GM12878 (cell line): ENCODE measurements at regions not wholly inside any gene's neighbourhood (a gene's known extent, or its start where the extent isn't known, plus 50 kb on each side); places are given as distances from the start of the nearest gene placed in this dataset.

Experiments
- ATAC-seq: fragments of 200-7000 bp; cut with Tn5 transposase; 3 replicates; pipeline ENCODE4 v1.9.1; 2020; ENCODE audit warnings: mild to moderate bottlenecking, moderate library complexity
- BruUV-seq: library from RNA; stranded (reverse); fragments of 400-500 nt; replicated peaks from 2 replicates; lab custom pipeline; 2021; lab: Mats Ljungman, UMichigan
- CTCF ChIA-PET: fragments of 300-600 bp; sonication (Branson Sonifier 250); formaldehyde crosslinking; extraction: SDS; loops from one replicate; lab custom pipeline; 2021; ENCODE audit warnings: inconsistent platforms; lab: Yijun Ruan, JAX
- POLR2A ChIA-PET: fragments of 350-600 bp; formaldehyde crosslinking; extraction: SDS; loops from one replicate; lab custom pipeline; 2021; ENCODE audit warnings: inconsistent platforms; lab: Charles Lee
- RAD21 ChIA-PET: fragments of 300-600 bp; sonication (Branson Sonifier 250); formaldehyde crosslinking; loops from one replicate; lab custom pipeline; 2023; ENCODE audit warnings: antibody characterized with exemption; ENCODE audit not compliant: unreplicated experiment; lab: Charles Lee
- SMC1A ChIA-PET: fragments of 300-600 bp; sonication (Branson Sonifier 250); formaldehyde crosslinking; loops from one replicate; lab custom pipeline; 2023; ENCODE audit not compliant: unreplicated experiment, uncharacterized antibody; lab: Charles Lee
- DNase-seq: peaks from one replicate; pipeline ENCODE4 v3.0.0-alpha.2; 2011; ENCODE audit warnings: low read depth, low spot score
- FAIRE-seq: peaks from 3 replicates; lab custom pipeline; 2011; peaks lifted over from hg19 to GRCh38; lab: Jason Lieb, UNC
- H2AFZ ChIP-seq: 2 replicates; pipeline ENCODE4 v1.6.0; 2011; ENCODE audit warnings: low read depth, low read length, control low read depth; ENCODE audit not compliant: control insufficient read depth
- H3K27ac ChIP-seq: 2 replicates; pipeline ENCODE4 v1.5.1; 2011; ENCODE audit warnings: control low read depth; ENCODE audit not compliant: control insufficient read depth, insufficient read depth
- H3K27me3 ChIP-seq, 2 experiments: replicated peaks in 1 of 2; 2 replicates each; pipeline versions ENCODE4 v1.6.0 to v1.6.1; 2011; ENCODE audit warnings: low read length in 1 of 2; ENCODE audit not compliant: control insufficient read depth in 2 of 2, insufficient read depth in 2 of 2
- H3K36me3 ChIP-seq, 2 experiments: 2 replicates each; pipeline ENCODE4 v1.5.1; 2011; ENCODE audit warnings: low read length in 1 of 2; ENCODE audit not compliant: control insufficient read depth in 2 of 2, insufficient read depth in 2 of 2
- H3K4me1 ChIP-seq: 2 replicates; pipeline ENCODE4 v1.6.1; 2011; ENCODE audit warnings: mild to moderate bottlenecking, low read length, moderate library complexity, mixed read lengths; ENCODE audit not compliant: control insufficient read depth, insufficient read depth
- H3K4me2 ChIP-seq: 2 replicates; pipeline ENCODE4 v1.6.0; 2011; ENCODE audit warnings: control low read depth; ENCODE audit not compliant: control insufficient read depth, insufficient read depth
- H3K4me3 ChIP-seq: fragments of 200-600 bp; sonication (generic); 2 replicates; pipeline ENCODE4 v1.5.1; 2016
- H3K79me2 ChIP-seq: 2 replicates; pipeline ENCODE4 v1.6.0; 2011; ENCODE audit warnings: low read length; ENCODE audit not compliant: control insufficient read depth, insufficient read depth
- H3K9ac ChIP-seq: 2 replicates; pipeline ENCODE4 v1.8.0; 2011; ENCODE audit warnings: low read length, control low read depth, mixed read lengths; ENCODE audit not compliant: control insufficient read depth, insufficient read depth
- H3K9me3 ChIP-seq: replicated peaks from 3 replicates; pipeline ENCODE4 v1.5.1; 2011; ENCODE audit warnings: mild to moderate bottlenecking, low read length; ENCODE audit not compliant: control insufficient read depth, insufficient read depth
- H4K20me1 ChIP-seq: 2 replicates; pipeline ENCODE4 v1.6.0; 2011; ENCODE audit not compliant: control insufficient read depth, insufficient read depth
- BCL11A ChIP-seq: IDR thresholded peaks from 2 replicates; pipeline ENCODE4 v1.6.1; 2011; ENCODE audit warnings: low read depth, low read length
- BMI1 ChIP-seq: fragments of 450-650 bp; IDR thresholded peaks from 2 replicates; pipeline ENCODE4 v1.6.1; 2016; ENCODE audit warnings: mild to moderate bottlenecking, moderate library complexity, borderline replicate concordance
- CEBPB ChIP-seq, 2 experiments: fragments of 150-350 bp in 1 of 2; IDR thresholded peaks; 2 replicates each; pipeline ENCODE4 v1.6.1; 2012 to 2014; ENCODE audit warnings: low read depth in 2 of 2, low read length in 2 of 2, borderline replicate concordance in 1 of 2, inconsistent platforms in 1 of 2
- EP300 ChIP-seq, 2 experiments: fragments of 150-350 bp in 1 of 2; IDR thresholded peaks; 2 replicates each; pipeline ENCODE4 v1.6.1; 2011 to 2012; ENCODE audit warnings: low read depth in 2 of 2, low read length in 2 of 2, borderline replicate concordance in 1 of 2, improper control_type of control experiment in 1 of 2, inconsistent platforms in 1 of 2; ENCODE audit not compliant: control insufficient read depth in 1 of 2
- HDAC2 ChIP-seq: fragments of 200-600 bp; sonication (generic); IDR thresholded peaks from 2 replicates; pipeline ENCODE4 v1.6.1; 2017
- MTA3 ChIP-seq: IDR thresholded peaks from 2 replicates; pipeline ENCODE4 v1.6.1; 2012; ENCODE audit warnings: low read length, inconsistent platforms, borderline replicate concordance
- NBN ChIP-seq: fragments of 450-650 bp; IDR thresholded peaks from 2 replicates; pipeline ENCODE4 v1.6.1; 2016
- PML ChIP-seq: IDR thresholded peaks from 2 replicates; pipeline ENCODE4 v1.6.1; 2012; ENCODE audit warnings: low read length, inconsistent platforms
- SP1 ChIP-seq: IDR thresholded peaks from one replicate; pipeline ENCODE4 v1.6.1; 2011; ENCODE audit warnings: low read depth, low read length
- WRNIP1 ChIP-seq: IDR thresholded peaks from 2 replicates; pipeline ENCODE4 v1.6.1; 2011; ENCODE audit warnings: low read depth, low read length, improper control_type of control experiment, borderline replicate concordance
- WGBS: methylation state at CpG from one replicate; pipeline ENCODE4 v1.1.6; 2016; ENCODE audit warnings: low lambda C conversion rate; ENCODE audit not compliant: insufficient replicate concordance, insufficient coverage; ENCODE audit errors: missing lambda C conversion rate; 5-methylcytosine and 5-hydroxymethylcytosine counted together
- in situ Hi-C: fragments of 300-500 bp; cut with MboI; formaldehyde crosslinking; loops from 9 replicates; pipeline ENCODE4 v1.14.3; 2018; ENCODE audit warnings: mixed read lengths
- intact Hi-C: fragments of 100-400 bp; cut with micrococcal nuclease; formaldehyde crosslinking; loops from one replicate; pipeline ENCODE4 v1.14.2; 2022; ENCODE audit not compliant: unreplicated experiment
- TF ChIP-seq, protein P1 (sequence below): fragments of 450-650 bp; IDR thresholded peaks from 2 replicates; pipeline ENCODE4 v1.6.1; 2014; ENCODE audit warnings: mild to moderate bottlenecking
- TF ChIP-seq, protein P2 (sequence below): fragments of 150-350 bp; IDR thresholded peaks from 2 replicates; pipeline ENCODE4 v1.6.1; 2016; ENCODE audit warnings: low read depth, low read length
- TF ChIP-seq, protein P3 (sequence below): IDR thresholded peaks from 2 replicates; pipeline ENCODE4 v1.6.1; 2012; ENCODE audit warnings: mild to moderate bottlenecking, low read depth, low read length

DNA sequence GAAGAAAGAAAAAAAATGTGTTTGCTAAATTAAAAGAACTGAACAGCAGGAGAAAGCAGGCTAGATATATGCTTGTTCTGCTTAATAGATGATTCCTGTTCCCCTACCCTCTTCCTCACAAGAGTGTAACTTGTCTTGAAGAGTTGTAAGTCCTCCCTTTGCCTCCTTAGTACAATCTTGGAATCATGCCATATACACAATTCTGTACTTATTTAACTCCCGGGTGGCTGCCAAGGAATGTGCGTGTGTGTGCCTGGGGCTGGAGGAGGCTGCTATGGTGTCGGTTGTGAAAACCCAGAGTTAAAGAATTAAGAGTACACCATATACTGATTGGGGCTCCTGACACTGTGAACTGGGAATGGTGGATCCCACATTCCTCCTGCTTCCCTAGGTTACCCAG lies 194.2 kb downstream of the SIPA1L2 start:
- no peaks in the 10 kb centered on the region for H3K36me3 ChIP-seq
- WGBS = 58% methylated on average over 3 of the region's 3 CpGs
- no peaks in the 10 kb centered on the region for H3K4me1 ChIP-seq
- in situ Hi-C loops (no loop called here), intact Hi-C loops (no loop called here)
- no peak overlapping the region for H3K4me2 ChIP-seq
- ChIA-PET SMC1A (no interaction called here), POLR2A (no interaction called here), CTCF (no interaction called here), RAD21 (no interaction called here)
- H3K27ac ChIP-seq = no peak overlapping the region
- ATAC-seq (no peak), DNase-seq (no peak), FAIRE-seq (no peak)
- H2AFZ ChIP-seq = no peak overlapping the region
- no peaks in the 10 kb centered on the region for H3K79me2 ChIP-seq
- no peak overlapping the region for H3K4me3 ChIP-seq
- TF ChIP-seq EP300 (IDR thresholded peaks at IDR 0.05; ENCODE audit: borderline replicate concordance in 1 of 2, control insufficient read depth in 1 of 2, low read depth in 2 of 2, low read length in 2 of 2) (no peak), BMI1 (no peak), BCL11A (no peak), CEBPB (IDR thresholded peaks at IDR 0.05; ENCODE audit: borderline replicate concordance in 1 of 2, low read depth in 2 of 2, low read length in 2 of 2) (no peak), SP1 (no peak), NBN (no peak), HDAC2 (no peak), WRNIP1 (no peak), MTA3 (no peak), PML (no peak)
- TF ChIP-seq, protein P1, sequence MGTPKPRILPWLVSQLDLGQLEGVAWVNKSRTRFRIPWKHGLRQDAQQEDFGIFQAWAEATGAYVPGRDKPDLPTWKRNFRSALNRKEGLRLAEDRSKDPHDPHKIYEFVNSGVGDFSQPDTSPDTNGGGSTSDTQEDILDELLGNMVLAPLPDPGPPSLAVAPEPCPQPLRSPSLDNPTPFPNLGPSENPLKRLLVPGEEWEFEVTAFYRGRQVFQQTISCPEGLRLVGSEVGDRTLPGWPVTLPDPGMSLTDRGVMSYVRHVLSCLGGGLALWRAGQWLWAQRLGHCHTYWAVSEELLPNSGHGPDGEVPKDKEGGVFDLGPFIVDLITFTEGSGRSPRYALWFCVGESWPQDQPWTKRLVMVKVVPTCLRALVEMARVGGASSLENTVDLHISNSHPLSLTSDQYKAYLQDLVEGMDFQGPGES = no peak
- TF ChIP-seq, protein P2, sequence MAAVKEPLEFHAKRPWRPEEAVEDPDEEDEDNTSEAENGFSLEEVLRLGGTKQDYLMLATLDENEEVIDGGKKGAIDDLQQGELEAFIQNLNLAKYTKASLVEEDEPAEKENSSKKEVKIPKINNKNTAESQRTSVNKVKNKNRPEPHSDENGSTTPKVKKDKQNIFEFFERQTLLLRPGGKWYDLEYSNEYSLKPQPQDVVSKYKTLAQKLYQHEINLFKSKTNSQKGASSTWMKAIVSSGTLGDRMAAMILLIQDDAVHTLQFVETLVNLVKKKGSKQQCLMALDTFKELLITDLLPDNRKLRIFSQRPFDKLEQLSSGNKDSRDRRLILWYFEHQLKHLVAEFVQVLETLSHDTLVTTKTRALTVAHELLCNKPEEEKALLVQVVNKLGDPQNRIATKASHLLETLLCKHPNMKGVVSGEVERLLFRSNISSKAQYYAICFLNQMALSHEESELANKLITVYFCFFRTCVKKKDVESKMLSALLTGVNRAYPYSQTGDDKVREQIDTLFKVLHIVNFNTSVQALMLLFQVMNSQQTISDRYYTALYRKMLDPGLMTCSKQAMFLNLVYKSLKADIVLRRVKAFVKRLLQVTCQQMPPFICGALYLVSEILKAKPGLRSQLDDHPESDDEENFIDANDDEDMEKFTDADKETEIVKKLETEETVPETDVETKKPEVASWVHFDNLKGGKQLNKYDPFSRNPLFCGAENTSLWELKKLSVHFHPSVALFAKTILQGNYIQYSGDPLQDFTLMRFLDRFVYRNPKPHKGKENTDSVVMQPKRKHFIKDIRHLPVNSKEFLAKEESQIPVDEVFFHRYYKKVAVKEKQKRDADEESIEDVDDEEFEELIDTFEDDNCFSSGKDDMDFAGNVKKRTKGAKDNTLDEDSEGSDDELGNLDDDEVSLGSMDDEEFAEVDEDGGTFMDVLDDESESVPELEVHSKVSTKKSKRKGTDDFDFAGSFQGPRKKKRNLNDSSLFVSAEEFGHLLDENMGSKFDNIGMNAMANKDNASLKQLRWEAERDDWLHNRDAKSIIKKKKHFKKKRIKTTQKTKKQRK = no peak
- TF ChIP-seq, protein P3, sequence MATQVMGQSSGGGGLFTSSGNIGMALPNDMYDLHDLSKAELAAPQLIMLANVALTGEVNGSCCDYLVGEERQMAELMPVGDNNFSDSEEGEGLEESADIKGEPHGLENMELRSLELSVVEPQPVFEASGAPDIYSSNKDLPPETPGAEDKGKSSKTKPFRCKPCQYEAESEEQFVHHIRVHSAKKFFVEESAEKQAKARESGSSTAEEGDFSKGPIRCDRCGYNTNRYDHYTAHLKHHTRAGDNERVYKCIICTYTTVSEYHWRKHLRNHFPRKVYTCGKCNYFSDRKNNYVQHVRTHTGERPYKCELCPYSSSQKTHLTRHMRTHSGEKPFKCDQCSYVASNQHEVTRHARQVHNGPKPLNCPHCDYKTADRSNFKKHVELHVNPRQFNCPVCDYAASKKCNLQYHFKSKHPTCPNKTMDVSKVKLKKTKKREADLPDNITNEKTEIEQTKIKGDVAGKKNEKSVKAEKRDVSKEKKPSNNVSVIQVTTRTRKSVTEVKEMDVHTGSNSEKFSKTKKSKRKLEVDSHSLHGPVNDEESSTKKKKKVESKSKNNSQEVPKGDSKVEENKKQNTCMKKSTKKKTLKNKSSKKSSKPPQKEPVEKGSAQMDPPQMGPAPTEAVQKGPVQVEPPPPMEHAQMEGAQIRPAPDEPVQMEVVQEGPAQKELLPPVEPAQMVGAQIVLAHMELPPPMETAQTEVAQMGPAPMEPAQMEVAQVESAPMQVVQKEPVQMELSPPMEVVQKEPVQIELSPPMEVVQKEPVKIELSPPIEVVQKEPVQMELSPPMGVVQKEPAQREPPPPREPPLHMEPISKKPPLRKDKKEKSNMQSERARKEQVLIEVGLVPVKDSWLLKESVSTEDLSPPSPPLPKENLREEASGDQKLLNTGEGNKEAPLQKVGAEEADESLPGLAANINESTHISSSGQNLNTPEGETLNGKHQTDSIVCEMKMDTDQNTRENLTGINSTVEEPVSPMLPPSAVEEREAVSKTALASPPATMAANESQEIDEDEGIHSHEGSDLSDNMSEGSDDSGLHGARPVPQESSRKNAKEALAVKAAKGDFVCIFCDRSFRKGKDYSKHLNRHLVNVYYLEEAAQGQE = no peak
- no peak overlapping the region for H3K9ac ChIP-seq
- BruUV-seq = no TSS peak
- H3K9me3 ChIP-seq = no peaks in the 10 kb centered on the region
- H4K20me1 ChIP-seq = no peaks in the 10 kb centered on the region
- no peaks in the 10 kb centered on the region for H3K27me3 ChIP-seq
